Left ventricle myocardium inferior (tissue), 1 donor: ENCODE measurements at regions not wholly inside any gene's neighbourhood (a gene's known extent, or its start where the extent isn't known, plus 50 kb on each side); places are given as distances from the start of the nearest gene placed in this dataset.

Source experiments
- DNase-seq: peaks from one replicate; pipeline ENCODE4 v3.0.0-alpha.2; 2020
- H3K27ac ChIP-seq: fragments of 200-600 bp; replicated peaks from 2 replicates; pipeline ENCODE4 v1.8.0; 2021
- H3K27me3 ChIP-seq: fragments of 200-600 bp; 2 replicates; pipeline ENCODE4 v1.8.0; 2021; ENCODE audit warnings: low read depth
- H3K36me3 ChIP-seq: fragments of 200-600 bp; 2 replicates; pipeline ENCODE4 v1.8.0; 2021
- H3K4me1 ChIP-seq: fragments of 200-600 bp; 2 replicates; pipeline ENCODE4 v1.8.0; 2021
- H3K4me3 ChIP-seq: fragments of 200-600 bp; 2 replicates; pipeline ENCODE4 v1.8.0; 2021; ENCODE audit warnings: mild to moderate bottlenecking, moderate library complexity
- H3K9me3 ChIP-seq: fragments of 200-600 bp; replicated peaks from 2 replicates; pipeline ENCODE4 v1.8.0; 2021
- intact Hi-C: fragments of 100-400 bp; cut with micrococcal nuclease; formaldehyde crosslinking; loops from one replicate; pipeline ENCODE4 v1.11.0; 2022
- TF ChIP-seq, protein P1 (sequence below): fragments of 200-600 bp; IDR thresholded peaks from 2 replicates; pipeline ENCODE4 v1.8.0; 2021; ENCODE audit warnings: antibody characterized with exemption, mild to moderate bottlenecking, borderline replicate concordance
- donor health status: DM: no; HTN: yes; CAD: no; lungs with severe emphysema.

DNA sequence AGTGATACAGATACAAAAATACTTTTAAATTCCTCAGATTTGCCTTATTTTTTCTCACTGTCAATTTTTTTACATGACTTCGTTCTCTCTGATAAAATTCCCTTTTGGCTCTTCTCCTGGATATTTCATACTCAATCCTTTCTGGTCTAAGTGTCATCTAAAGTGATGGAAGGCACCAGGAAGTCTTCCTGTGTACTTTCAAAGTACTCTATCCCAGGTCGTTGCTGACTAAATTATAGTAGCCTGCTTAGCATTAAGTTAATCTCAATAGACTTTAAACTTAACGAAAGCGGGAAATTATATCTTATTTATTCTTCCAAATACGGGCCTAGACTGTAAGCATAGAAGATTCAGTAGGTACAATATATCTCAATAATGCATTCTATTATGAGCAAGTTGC is 67.8 kb downstream of the CASP12 start:
- H3K4me3 ChIP-seq: no peak overlapping the region
- H3K27ac ChIP-seq: no peak overlapping the region
- H3K27me3 ChIP-seq: no peaks in the 10 kb centered on the region
- DNase-seq: no peak
- H3K4me1 ChIP-seq: peaks cover 4% of the 10 kb centered on the region
- no peaks in the 10 kb centered on the region for H3K9me3 ChIP-seq
- intact Hi-C loops: no loop called here
- TF ChIP-seq, protein P1, sequence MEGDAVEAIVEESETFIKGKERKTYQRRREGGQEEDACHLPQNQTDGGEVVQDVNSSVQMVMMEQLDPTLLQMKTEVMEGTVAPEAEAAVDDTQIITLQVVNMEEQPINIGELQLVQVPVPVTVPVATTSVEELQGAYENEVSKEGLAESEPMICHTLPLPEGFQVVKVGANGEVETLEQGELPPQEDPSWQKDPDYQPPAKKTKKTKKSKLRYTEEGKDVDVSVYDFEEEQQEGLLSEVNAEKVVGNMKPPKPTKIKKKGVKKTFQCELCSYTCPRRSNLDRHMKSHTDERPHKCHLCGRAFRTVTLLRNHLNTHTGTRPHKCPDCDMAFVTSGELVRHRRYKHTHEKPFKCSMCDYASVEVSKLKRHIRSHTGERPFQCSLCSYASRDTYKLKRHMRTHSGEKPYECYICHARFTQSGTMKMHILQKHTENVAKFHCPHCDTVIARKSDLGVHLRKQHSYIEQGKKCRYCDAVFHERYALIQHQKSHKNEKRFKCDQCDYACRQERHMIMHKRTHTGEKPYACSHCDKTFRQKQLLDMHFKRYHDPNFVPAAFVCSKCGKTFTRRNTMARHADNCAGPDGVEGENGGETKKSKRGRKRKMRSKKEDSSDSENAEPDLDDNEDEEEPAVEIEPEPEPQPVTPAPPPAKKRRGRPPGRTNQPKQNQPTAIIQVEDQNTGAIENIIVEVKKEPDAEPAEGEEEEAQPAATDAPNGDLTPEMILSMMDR: no peak
- no peaks in the 10 kb centered on the region for H3K36me3 ChIP-seq

DNA sequence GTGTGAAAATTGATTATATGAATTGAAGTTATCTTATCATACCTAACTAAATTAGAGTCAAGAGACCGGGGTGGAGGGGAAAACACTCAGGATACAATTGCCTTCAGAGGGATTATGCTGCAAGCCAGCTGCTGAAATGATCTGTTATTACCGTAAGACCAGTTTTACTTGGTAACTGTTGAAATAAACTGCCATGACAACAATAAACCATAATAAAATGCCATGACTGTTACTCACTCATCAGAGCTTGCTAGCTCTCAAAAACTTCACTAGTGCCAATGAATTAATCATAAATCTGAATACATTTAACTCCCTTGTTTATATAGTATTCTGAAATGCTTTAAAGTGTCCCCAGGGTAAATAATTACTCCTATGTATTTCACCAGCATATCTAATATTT is 68.2 kb downstream of the CASP12 start:
- Histone ChIP-seq H3K9me3 (no peaks in the 10 kb centered on the region), H3K27me3 (no peaks in the 10 kb centered on the region), H3K27ac (no peak overlapping the region), H3K4me3 (no peak overlapping the region), H3K36me3 (no peaks in the 10 kb centered on the region), H3K4me1 (peaks cover 4% of the 10 kb centered on the region)
- TF ChIP-seq, protein P1: no peak
- intact Hi-C loops: no loop called here
- DNase-seq: no peak

DNA sequence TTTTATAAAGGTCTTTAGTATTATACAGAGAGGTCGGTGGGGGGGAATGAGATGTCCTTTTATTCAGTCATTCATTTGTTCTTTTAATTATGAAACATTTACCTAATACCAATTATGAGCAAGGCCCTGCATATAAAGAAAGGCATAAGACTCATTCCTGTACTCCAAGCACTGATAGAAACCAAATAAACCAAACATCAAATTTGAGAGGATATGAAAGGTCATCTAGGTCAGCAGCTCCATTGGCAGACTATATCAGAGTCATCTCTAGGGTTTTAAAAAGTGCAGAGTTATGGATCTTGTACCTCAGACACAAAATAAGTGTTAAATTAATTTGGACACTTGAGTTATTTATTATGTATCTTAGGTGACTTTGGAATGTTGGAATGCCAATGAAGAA is 71.5 kb downstream of the CASP12 start:
- TF ChIP-seq, protein P1: no peak
- Histone ChIP-seq H3K4me3 (no peak overlapping the region), H3K27me3 (no peaks in the 10 kb centered on the region), H3K36me3 (no peaks in the 10 kb centered on the region), H3K4me1 (peaks cover 4% of the 10 kb centered on the region), H3K9me3 (no peaks in the 10 kb centered on the region), H3K27ac (no peak overlapping the region)
- intact Hi-C loops: no loop called here
- no peak for DNase-seq

DNA sequence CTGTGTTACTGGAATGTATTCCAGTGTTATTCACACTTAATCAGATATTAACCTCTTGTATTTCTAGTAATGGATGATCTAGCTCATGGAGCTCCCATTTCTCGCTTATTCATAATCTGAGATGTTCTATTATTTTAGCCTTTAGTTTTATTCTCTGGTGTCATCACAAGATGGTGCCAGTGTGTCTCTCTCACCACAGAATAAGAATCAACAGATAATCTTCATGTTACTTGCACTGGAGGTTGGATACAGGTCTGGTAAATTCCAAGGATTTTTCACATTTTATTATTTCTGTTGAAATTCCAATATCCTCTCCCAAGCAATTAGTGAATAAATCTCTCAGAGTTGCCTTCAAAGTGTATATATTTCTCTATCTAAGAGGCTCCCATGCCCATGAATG is 74.6 kb downstream of the CASP12 start:
- Histone ChIP-seq H3K9me3 (no peaks in the 10 kb centered on the region), H3K36me3 (no peaks in the 10 kb centered on the region), H3K4me3 (no peak overlapping the region), H3K27me3 (no peaks in the 10 kb centered on the region), H3K27ac (no peak overlapping the region), H3K4me1 (no peaks in the 10 kb centered on the region)
- TF ChIP-seq, protein P1: no peak
- DNase-seq: no peak
- intact Hi-C loops: no loop called here

DNA sequence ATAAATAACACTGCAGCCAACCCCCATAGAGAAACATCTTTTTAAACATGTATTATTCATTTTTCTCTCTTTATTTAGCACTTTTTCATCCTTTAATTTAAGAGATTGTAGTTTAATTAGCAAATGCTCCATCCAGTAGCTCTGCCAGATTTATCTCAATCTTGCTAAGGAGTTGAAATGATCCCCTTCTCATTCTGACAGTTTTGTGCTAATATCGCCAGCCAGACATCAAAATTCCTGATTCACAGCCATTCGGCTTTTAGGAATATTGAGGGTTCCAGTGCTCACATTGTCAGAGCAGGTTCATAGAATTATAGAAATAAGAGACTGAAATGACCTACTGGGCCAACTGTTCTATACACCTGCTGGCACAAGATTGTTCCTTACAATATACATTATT is 77.8 kb downstream of the CASP12 start:
- Histone ChIP-seq H3K4me3 (no peak overlapping the region), H3K4me1 (no peaks in the 10 kb centered on the region), H3K36me3 (no peaks in the 10 kb centered on the region), H3K27ac (no peak overlapping the region), H3K27me3 (no peaks in the 10 kb centered on the region), H3K9me3 (no peaks in the 10 kb centered on the region)
- TF ChIP-seq, protein P1: no peak
- intact Hi-C loops: no loop called here
- DNase-seq: no peak

DNA sequence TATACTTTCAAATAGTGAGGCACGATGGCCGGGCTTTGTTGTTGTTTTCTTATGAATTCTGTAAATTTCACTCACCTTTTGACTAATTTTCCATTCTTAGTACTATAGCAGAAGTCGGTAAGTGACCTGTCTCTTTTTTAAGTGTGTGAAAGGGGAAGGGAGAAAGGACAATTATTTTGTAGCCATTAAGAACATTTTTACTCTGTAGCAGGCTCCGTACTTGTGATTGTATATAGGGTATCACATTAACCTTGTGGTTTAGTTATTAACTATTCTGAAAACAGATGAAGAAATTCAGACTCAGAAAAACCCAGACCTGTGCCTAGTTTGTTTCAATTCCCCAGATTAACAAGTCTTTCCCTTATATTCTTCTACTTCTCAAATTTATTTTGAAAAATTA is 78.7 kb downstream of the CASP12 start:
- TF ChIP-seq, protein P1: no peak
- H3K36me3 ChIP-seq: no peaks in the 10 kb centered on the region
- no peak for DNase-seq
- H3K4me3 ChIP-seq: no peak overlapping the region
- no peaks in the 10 kb centered on the region for H3K4me1 ChIP-seq
- intact Hi-C loops: no loop called here
- no peak overlapping the region for H3K27ac ChIP-seq
- no peaks in the 10 kb centered on the region for H3K9me3 ChIP-seq
- H3K27me3 ChIP-seq: no peaks in the 10 kb centered on the region
